Smooth muscle cell (in vitro differentiated cells): ENCODE measurements at regions not wholly inside any gene's neighbourhood (a gene's known extent, or its start where the extent isn't known, plus 50 kb on each side); places are given as distances from the start of the nearest gene placed in this dataset.

ENCODE experiments used
- DNase-seq: peaks from one replicate; lab custom pipeline; 2025; ENCODE audit not compliant: unreplicated experiment; lab: John Stamatoyannopoulos, UW
- H2AFZ ChIP-seq: fragments of 200-600 bp; sonication (generic); 2 replicates; pipeline ENCODE4 v1.6.0; 2016; ENCODE audit warnings: antibody characterized with exemption, low read depth, mild to moderate bottlenecking
- H3F3A ChIP-seq: fragments of 200-600 bp; sonication (generic); 2 replicates; pipeline ENCODE4 v1.6.0; 2017; ENCODE audit warnings: antibody characterized with exemption, low read depth
- H3K27ac ChIP-seq: fragments of 200-600 bp; sonication (generic); 2 replicates; pipeline ENCODE4 v1.5.1; 2016; ENCODE audit warnings: low read depth, mild to moderate bottlenecking
- H3K27me3 ChIP-seq: fragments of 200-600 bp; sonication (generic); 2 replicates; pipeline ENCODE4 v1.6.1; 2016; ENCODE audit warnings: low read depth, mild to moderate bottlenecking
- H3K36me3 ChIP-seq: fragments of 200-600 bp; sonication (generic); 2 replicates; pipeline ENCODE4 v1.5.1; 2016; ENCODE audit warnings: low read depth
- H3K4me1 ChIP-seq: fragments of 200-600 bp; sonication (generic); 2 replicates; pipeline ENCODE4 v1.5.1; 2016; ENCODE audit warnings: low read depth
- H3K4me2 ChIP-seq: fragments of 200-600 bp; sonication (generic); 2 replicates; pipeline ENCODE4 v1.6.0; 2016; ENCODE audit warnings: mild to moderate bottlenecking
- H3K4me3 ChIP-seq: fragments of 200-600 bp; sonication (generic); 2 replicates; pipeline ENCODE4 v1.5.1; 2016; ENCODE audit warnings: mild to moderate bottlenecking
- H3K79me2 ChIP-seq: fragments of 200-600 bp; sonication (generic); 2 replicates; pipeline ENCODE4 v1.6.0; 2016; ENCODE audit warnings: low read depth, mild to moderate bottlenecking
- H3K9ac ChIP-seq: fragments of 200-600 bp; sonication (generic); 2 replicates; pipeline ENCODE4 v1.6.0; 2016; ENCODE audit warnings: low read depth
- H3K9me3 ChIP-seq: fragments of 200-600 bp; sonication (generic); replicated peaks from 2 replicates; pipeline ENCODE4 v1.5.1; 2016; ENCODE audit warnings: low read depth
- H4K20me1 ChIP-seq: fragments of 200-600 bp; sonication (generic); 2 replicates; pipeline ENCODE4 v1.6.0; 2016; ENCODE audit warnings: low read depth
- CTCF ChIP-seq: fragments of 200-600 bp; sonication (generic); IDR thresholded peaks from 2 replicates; pipeline ENCODE4 v1.5.1; 2017; ENCODE audit warnings: borderline replicate concordance, mild to moderate bottlenecking, antibody characterized with exemption; ENCODE audit not compliant: insufficient read depth, poor library complexity, severe bottlenecking
- WGBS: methylation state at CpG from one replicate; pipeline ENCODE4 v1.1.7; 2016; ENCODE audit warnings: low lambda C conversion rate; 5-methylcytosine and 5-hydroxymethylcytosine counted together

- DNase-seq = no peak
- H3K4me3 ChIP-seq = no peak overlapping the region
- TF ChIP-seq CTCF = no peak
- no peak overlapping the region for H3K9ac ChIP-seq
- no peaks in the 10 kb centered on the region for H3K36me3 ChIP-seq
- H2AFZ ChIP-seq = no peak overlapping the region
- H3K4me1 ChIP-seq = no peaks in the 10 kb centered on the region
- no peak overlapping the region for H3K27ac ChIP-seq
- 90% methylated on average over 12 of the region's 12 CpGs for WGBS
- H4K20me1 ChIP-seq = no peaks in the 10 kb centered on the region
- no peaks in the 10 kb centered on the region for H3K79me2 ChIP-seq
- H3K9me3 ChIP-seq = no peaks in the 10 kb centered on the region
- no peaks in the 10 kb centered on the region for H3F3A ChIP-seq
- no peak overlapping the region for H3K4me2 ChIP-seq
- H3K27me3 ChIP-seq = no peaks in the 10 kb centered on the region
Measured at GRCh38 chr5:173412566-173412965, 84.4 kb upstream of the STC2 start.

- Histone ChIP-seq H3F3A (no peaks in the 10 kb centered on the region), H2AFZ (no peak overlapping the region), H4K20me1 (no peaks in the 10 kb centered on the region), H3K4me1 (no peaks in the 10 kb centered on the region), H3K27ac (no peak overlapping the region), H3K27me3 (no peaks in the 10 kb centered on the region), H3K4me2 (no peak overlapping the region), H3K9ac (no peak overlapping the region), H3K4me3 (no peak overlapping the region), H3K36me3 (no peaks in the 10 kb centered on the region), H3K79me2 (no peaks in the 10 kb centered on the region), H3K9me3 (no peaks in the 10 kb centered on the region)
- TF ChIP-seq CTCF = no peak
- WGBS = 73% methylated on average over 10 of the region's 10 CpGs
- DNase-seq = no peak
Measured at GRCh38 chr5:173411791-173412555, 83.8 kb upstream of the STC2 start.

- Histone ChIP-seq H2AFZ (no peak overlapping the region), H3K36me3 (no peaks in the 10 kb centered on the region), H3K27me3 (no peaks in the 10 kb centered on the region), H3K27ac (no peak overlapping the region), H3F3A (no peaks in the 10 kb centered on the region), H3K4me3 (no peak overlapping the region), H3K9ac (no peak overlapping the region), H3K79me2 (no peaks in the 10 kb centered on the region), H3K4me2 (no peak overlapping the region), H4K20me1 (no peaks in the 10 kb centered on the region), H3K4me1 (no peaks in the 10 kb centered on the region), H3K9me3 (no peaks in the 10 kb centered on the region)
- no peak for TF ChIP-seq CTCF
- WGBS = 91% methylated on average over 9 of the region's 9 CpGs
- DNase-seq = no peak
Measured at GRCh38 chr5:173410459-173411233, 82.4 kb upstream of the STC2 start.
